ENCODE measurements at regions not wholly inside any gene's neighbourhood (a gene's known extent, or its start where the extent isn't known, plus 50 kb on each side); places are given as distances from the start of the nearest gene placed in this dataset.
A peak's percentile ranks its signal among the peaks of the same experiment; 100 is the strongest.

DNA sequence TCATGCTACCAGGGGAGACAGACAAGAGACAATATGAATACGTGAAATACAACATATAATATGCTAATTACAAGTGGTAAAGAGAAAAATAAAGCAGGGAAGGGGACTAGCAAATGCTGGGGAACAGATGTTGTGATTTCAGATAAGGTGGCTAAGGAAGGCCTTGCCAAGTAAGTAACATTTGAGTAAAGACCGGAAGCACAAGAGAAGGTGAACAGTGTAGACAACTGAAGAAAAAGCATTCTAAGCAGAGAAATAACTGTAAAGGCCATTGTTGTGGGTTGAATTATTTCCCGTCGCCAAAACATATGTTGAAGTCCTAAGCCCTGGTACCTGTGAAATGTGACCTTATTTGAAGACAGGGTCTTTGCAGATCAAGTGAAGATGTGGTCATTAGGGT is 63.7 kb upstream of the EED start:
- no peak overlapping the region for H3K27ac ChIP-seq
- peaks cover 18% of the 10 kb centered on the region for H3K4me1 ChIP-seq
- intact Hi-C loops (cut with DNase I) = no loop called here
- ATAC-seq (no peak), DNase-seq (no peak)
- no peaks in the 10 kb centered on the region for H3K36me3 ChIP-seq
- H3K27me3 ChIP-seq = no peaks in the 10 kb centered on the region
- H3K4me3 ChIP-seq = no peak overlapping the region
- H3K9me3 ChIP-seq = no peaks in the 10 kb centered on the region
- TF ChIP-seq, protein P1, sequence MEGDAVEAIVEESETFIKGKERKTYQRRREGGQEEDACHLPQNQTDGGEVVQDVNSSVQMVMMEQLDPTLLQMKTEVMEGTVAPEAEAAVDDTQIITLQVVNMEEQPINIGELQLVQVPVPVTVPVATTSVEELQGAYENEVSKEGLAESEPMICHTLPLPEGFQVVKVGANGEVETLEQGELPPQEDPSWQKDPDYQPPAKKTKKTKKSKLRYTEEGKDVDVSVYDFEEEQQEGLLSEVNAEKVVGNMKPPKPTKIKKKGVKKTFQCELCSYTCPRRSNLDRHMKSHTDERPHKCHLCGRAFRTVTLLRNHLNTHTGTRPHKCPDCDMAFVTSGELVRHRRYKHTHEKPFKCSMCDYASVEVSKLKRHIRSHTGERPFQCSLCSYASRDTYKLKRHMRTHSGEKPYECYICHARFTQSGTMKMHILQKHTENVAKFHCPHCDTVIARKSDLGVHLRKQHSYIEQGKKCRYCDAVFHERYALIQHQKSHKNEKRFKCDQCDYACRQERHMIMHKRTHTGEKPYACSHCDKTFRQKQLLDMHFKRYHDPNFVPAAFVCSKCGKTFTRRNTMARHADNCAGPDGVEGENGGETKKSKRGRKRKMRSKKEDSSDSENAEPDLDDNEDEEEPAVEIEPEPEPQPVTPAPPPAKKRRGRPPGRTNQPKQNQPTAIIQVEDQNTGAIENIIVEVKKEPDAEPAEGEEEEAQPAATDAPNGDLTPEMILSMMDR (IDR thresholded peaks at IDR 0.05) = no peak

GRCh38 chr11:86180423-86180822 is 64.1 kb upstream of the EED start:
- intact Hi-C loops (cut with DNase I) = no loop called here
- peaks cover 19% of the 10 kb centered on the region for H3K4me1 ChIP-seq
- no peaks in the 10 kb centered on the region for H3K27me3 ChIP-seq
- no peaks in the 10 kb centered on the region for H3K36me3 ChIP-seq
- no peaks in the 10 kb centered on the region for H3K9me3 ChIP-seq
- no peak overlapping the region for H3K4me3 ChIP-seq
- DNase-seq = no peak
- no peak overlapping the region for H3K27ac ChIP-seq
- ATAC-seq = peak; percentile 28
- TF ChIP-seq, protein P1 (IDR thresholded peaks at IDR 0.05) = no peak

GRCh38 chr11:86179646-86180064 is 64.9 kb upstream of the EED start:
- ATAC-seq (no peak), DNase-seq (no peak)
- Histone ChIP-seq H3K9me3 (no peaks in the 10 kb centered on the region), H3K36me3 (no peaks in the 10 kb centered on the region), H3K4me1 (peaks cover 27% of the 10 kb centered on the region), H3K27me3 (no peaks in the 10 kb centered on the region), H3K27ac (no peak overlapping the region), H3K4me3 (no peak overlapping the region)
- TF ChIP-seq, protein P1 (IDR thresholded peaks at IDR 0.05) = no peak
- intact Hi-C loops (cut with DNase I) = no loop called here

- H3K27me3 ChIP-seq = no peaks in the 10 kb centered on the region
- H3K36me3 ChIP-seq = no peaks in the 10 kb centered on the region
- H3K27ac ChIP-seq = no peak overlapping the region
- no peaks in the 10 kb centered on the region for H3K9me3 ChIP-seq
- H3K4me1 ChIP-seq = peaks cover 27% of the 10 kb centered on the region
- TF ChIP-seq, protein P1 (IDR thresholded peaks at IDR 0.05) = no peak
- no peak overlapping the region for H3K4me3 ChIP-seq
- ATAC-seq (no peak), DNase-seq (no peak)
- intact Hi-C loops (cut with DNase I) = no loop called here
These were observed 67.3 kb upstream of the EED start for GRCh38 chr11:86177302-86177701.

DNA sequence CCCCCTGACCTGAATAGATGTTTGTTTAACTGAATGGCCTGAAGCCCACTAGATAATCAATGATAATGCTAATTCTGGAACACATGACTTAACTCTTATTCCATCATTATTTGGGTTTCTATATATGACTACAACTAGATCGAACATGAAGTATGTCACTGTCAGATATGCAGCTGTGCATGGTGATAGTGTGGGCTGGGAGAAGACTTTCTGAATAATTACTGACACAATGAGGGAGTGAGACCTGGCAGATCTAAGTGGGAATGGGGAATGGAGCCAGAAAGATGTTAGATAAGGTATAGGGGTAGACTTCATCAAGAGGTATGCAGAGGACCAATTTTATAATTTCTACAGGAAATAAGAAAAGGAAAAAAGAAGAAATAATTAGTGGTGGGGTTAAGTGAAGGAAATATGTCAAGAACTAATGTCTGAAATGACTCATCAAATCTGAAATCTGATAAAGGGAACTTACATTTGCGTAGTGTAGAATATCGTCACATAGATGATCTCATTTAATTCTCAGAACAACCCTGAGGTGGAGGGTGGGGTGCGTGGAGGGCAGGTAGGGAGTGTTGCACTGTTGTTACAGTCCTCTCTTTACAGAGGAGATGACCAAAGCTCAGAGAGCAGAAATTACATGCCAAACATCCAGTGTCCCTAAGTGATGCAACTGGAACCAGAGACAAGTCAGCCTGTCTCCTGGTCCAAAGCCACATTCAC is 68.2 kb upstream of the EED start:
- no peak for DNase-seq
- intact Hi-C loops (cut with DNase I) = no loop called here
- no peaks in the 10 kb centered on the region for H3K9me3 ChIP-seq

More for the DNA sequence above, 68.2 kb upstream of the EED start:
- TF ChIP-seq, protein P1 (IDR thresholded peaks at IDR 0.05) = no peak
- Histone ChIP-seq H3K27ac (no peak overlapping the region), H3K27me3 (no peaks in the 10 kb centered on the region), H3K4me1 (peaks cover 27% of the 10 kb centered on the region), H3K36me3 (no peaks in the 10 kb centered on the region), H3K4me3 (no peak overlapping the region)
- peak; percentile 47 for ATAC-seq

Data from upper lobe of right lung (tissue), 1 donor.